Heart right ventricle (tissue), 16 donors: ENCODE measurements at regions not wholly inside any gene's neighbourhood (a gene's known extent, or its start where the extent isn't known, plus 50 kb on each side); places are given as distances from the start of the nearest gene placed in this dataset.

Source experiments
- ATAC-seq, 8 donors: fragments of 200-7000 bp; cut with Tn5 transposase; one replicate each; pipeline ENCODE4 v1.9.1; 2020; ENCODE audit warnings: mild to moderate bottlenecking in 8 of 8, moderate library complexity in 8 of 8, moderate number of reproducible peaks in 1 of 8
- DNase-seq, 2 donors: peaks; one replicate each; pipeline ENCODE4 v3.0.0-alpha.2; 2020
- H3K27ac ChIP-seq, 10 donors: fragments of 200-600 bp; sonication (generic) in 2 of 10; one replicate each; pipeline versions ENCODE4 v1.5.0 to v1.8.0; 2020 to 2022; ENCODE audit warnings: mild to moderate bottlenecking in 3 of 10
- H3K27me3 ChIP-seq, 7 donors: fragments of 200-600 bp; one replicate each; pipeline ENCODE4 v1.8.0; 2021 to 2022; ENCODE audit warnings: mild to moderate bottlenecking in 2 of 7
- H3K36me3 ChIP-seq, 9 donors: fragments of 200-600 bp; sonication (generic) in 1 of 9; one replicate each; pipeline versions ENCODE4 v1.5.0 to v1.8.0; 2020 to 2022; ENCODE audit warnings: mild to moderate bottlenecking in 2 of 9
- H3K4me1 ChIP-seq, 9 donors: fragments of 200-600 bp; sonication (generic) in 1 of 9; one replicate each; pipeline versions ENCODE4 v1.5.0 to v1.8.0; 2020 to 2022; ENCODE audit warnings: mild to moderate bottlenecking in 4 of 9
- H3K4me3 ChIP-seq, 10 donors: fragments of 200-600 bp; sonication (generic) in 2 of 10; one replicate each; pipeline versions ENCODE4 v1.5.0 to v1.8.0; 2020 to 2022; ENCODE audit warnings: mild to moderate bottlenecking in 7 of 10, moderate library complexity in 2 of 10
- H3K9me3 ChIP-seq, 11 donors: fragments of 200-600 bp in 10 of 11; sonication (generic) in 2 of 11; one replicate each; pipeline versions ENCODE4 v1.5.0 to v1.8.0; 2013 to 2022; ENCODE audit warnings: mild to moderate bottlenecking in 2 of 11, control low read depth in 1 of 11, moderate library complexity in 1 of 11
- CTCF ChIP-seq, 9 donors: fragments of 200-600 bp; sonication (generic) in 2 of 9; IDR thresholded peaks; one replicate each; pipeline versions ENCODE4 v1.5.0 to v1.8.0; 2021 to 2022; ENCODE audit warnings: antibody characterized with exemption in 9 of 9, mild to moderate bottlenecking in 5 of 9, moderate library complexity in 1 of 9
- WGBS, 2 donors: extraction: QIAGEN DNeasy Blood & Tissue Kit; methylation state at CpG; one replicate each; pipeline ENCODE4 v1.1.7; 2013; ENCODE audit warnings: inconsistent platforms in 1 of 2; 5-methylcytosine and 5-hydroxymethylcytosine counted together
- intact Hi-C, 10 donors: fragments of 100-400 bp; cut with DNase I; formaldehyde crosslinking; loops; one replicate each; pipeline versions ENCODE4 v1.11.1 to v1.14.2; 2022
- donor health status: Arrhythmogenic right ventricular cardiomyopathy.
- donor health status: ischemic (EF 13 %, LVEDD 7.1; RV severe dilation, severe dysfunction).
- donor health status: healthy with polysubstance abuse.
- donor health status: DM: no; HTN: yes; CAD: no.
- donor health status: DM: no; HTN: no; CAD: no.
- donor health status: ischemic (EF 25% LVEDD 6.9; RV normal size, moderate dysfunction).
- donor health status: ischemic (EF 25% LVEDD 5.7; RV mildly dilated, moderate dysfunction).
- donor health status: healthy.
- donor health status: DM: yes; HTN: yes; CAD: no.
- donor health status: Ischemic cardiomyopathy.
- donor health status: ischemic (EF 35%, LVEDD 5.7; RV mildly dilated, moderate dysfunction).
- donor health status: nonischemic (EF 11% LVEDD 7.7; RV severe dilation, severe dysfunction).
- donor health status: DM: yes; HTN: yes; CAD: no.
- donor health status: PGD.
- donor health status: ischemic (EF 29% LVEDD 5.4; RV normal size, mild dysfunction).
- donor health status: nonischemic (EF 23%, LVEDD 6.1; RV moderate dilation, normal function).

GRCh38 chr5:155189981-155190380, 176.4 kb downstream of the KIF4B start:
- 48 to 56% methylated on average over 4 of the region's 4 CpGs for WGBS, 2 donors
- no peak for ATAC-seq
- intact Hi-C loops = loop anchor here in 4 of 10 donors (5.0 to 10.0 kb wide), 6 partner anchors 43 to 542 kb away; no protein-coding TSS in a partner anchor

GRCh38 chr5:155193029-155193428, 179.5 kb downstream of the KIF4B start:
- H3K27ac ChIP-seq = peak overlapping the region; percentile 68 to 92 (median 88)
- DNase-seq = peak in 1 of 2 donors; percentile 55

More at GRCh38 chr5:155189981-155190380, 176.4 kb downstream of the KIF4B start:
- H3K9me3 ChIP-seq = peaks cover 0 to 20% (median 0%) of the 10 kb centered on the region in 11 donors
- no peak for DNase-seq
- H3K4me3 ChIP-seq = no peak overlapping the region
- TF ChIP-seq CTCF (IDR thresholded peaks at IDR 0.05) = no peak
- no peak overlapping the region for H3K27ac ChIP-seq
- peaks cover 0 to 13% (median 5%) of the 10 kb centered on the region in 9 donors for H3K4me1 ChIP-seq
- H3K27me3 ChIP-seq = no peaks in the 10 kb centered on the region
- no peaks in the 10 kb centered on the region for H3K36me3 ChIP-seq

GRCh38 chr5:155193483-155194107, 180.0 kb downstream of the KIF4B start:
- intact Hi-C loops = loop anchor here in 5 of 10 donors (1.0 to 10.0 kb wide), 10 partner anchors 46 to 539 kb away; no protein-coding TSS in a partner anchor
- Histone ChIP-seq H3K9me3 (peaks cover 0 to 11% (median 0%) of the 10 kb centered on the region in 11 donors), H3K4me1 (peaks cover 0 to 13% (median 5%) of the 10 kb centered on the region in 9 donors), H3K4me3 (no peak overlapping the region), H3K27ac (peak overlapping the region; percentile 52 to 92 (median 88)), H3K27me3 (no peaks in the 10 kb centered on the region), H3K36me3 (no peaks in the 10 kb centered on the region)
- no peak for TF ChIP-seq CTCF (IDR thresholded peaks at IDR 0.05)
- peak; percentile 63 to 96 (median 90) for ATAC-seq
- DNase-seq = peak; percentile 16 to 65
- WGBS, 2 donors = 25 to 37% methylated on average over 7 of the region's 7 CpGs

More at GRCh38 chr5:155193029-155193428, 179.5 kb downstream of the KIF4B start:
- WGBS, 2 donors = 33 to 41% methylated on average over 3 of the region's 3 CpGs
- ATAC-seq = peak; percentile 74 to 92 (median 86)
- Histone ChIP-seq H3K36me3 (no peaks in the 10 kb centered on the region), H3K4me3 (no peak overlapping the region), H3K27me3 (no peaks in the 10 kb centered on the region), H3K4me1 (peaks cover 0 to 13% (median 5%) of the 10 kb centered on the region in 9 donors), H3K9me3 (peaks cover 0 to 9% (median 0%) of the 10 kb centered on the region in 11 donors)
- intact Hi-C loops = loop anchor here in 5 of 10 donors (1.0 to 10.0 kb wide), 10 partner anchors 46 to 539 kb away; no protein-coding TSS in a partner anchor
- no peak for TF ChIP-seq CTCF (IDR thresholded peaks at IDR 0.05)

- H3K36me3 ChIP-seq = no peaks in the 10 kb centered on the region
- H3K9me3 ChIP-seq = peaks cover 0 to 17% (median 0%) of the 10 kb centered on the region in 11 donors
- WGBS, 2 donors = 67 to 72% methylated on average over 4 of the region's 4 CpGs
- DNase-seq (no peak), ATAC-seq (no peak)
- no peaks in the 10 kb centered on the region for H3K4me1 ChIP-seq
- intact Hi-C loops = no loop called here
- no peak for TF ChIP-seq CTCF (IDR thresholded peaks at IDR 0.05)
- H3K4me3 ChIP-seq = no peak overlapping the region
- no peaks in the 10 kb centered on the region for H3K27me3 ChIP-seq
- no peak overlapping the region for H3K27ac ChIP-seq
These were observed 187.1 kb downstream of the KIF4B start for GRCh38 chr5:155200608-155201007.
